ENCODE measurements at regions not wholly inside any gene's neighbourhood (a gene's known extent, or its start where the extent isn't known, plus 50 kb on each side); places are given as distances from the start of the nearest gene placed in this dataset.

- no peak for TF ChIP-seq REST (IDR thresholded peaks at IDR 0.05; ENCODE audit: low read depth)
- TF ChIP-seq RAD21 (IDR thresholded peaks at IDR 0.05; ENCODE audit: low read depth): no peak
These were observed 185.1 kb upstream of the CCND2 start for GRCh38 chr12:4088451-4088850.
